ENCODE measurements at regions not wholly inside any gene's neighbourhood (a gene's known extent, or its start where the extent isn't known, plus 50 kb on each side); places are given as distances from the start of the nearest gene placed in this dataset.
"Not testable (repeated sequence)": the region's sequence is repeated elsewhere in the genome, so short reads cannot be mapped to it uniquely, and the experiment has no call there.

DNA sequence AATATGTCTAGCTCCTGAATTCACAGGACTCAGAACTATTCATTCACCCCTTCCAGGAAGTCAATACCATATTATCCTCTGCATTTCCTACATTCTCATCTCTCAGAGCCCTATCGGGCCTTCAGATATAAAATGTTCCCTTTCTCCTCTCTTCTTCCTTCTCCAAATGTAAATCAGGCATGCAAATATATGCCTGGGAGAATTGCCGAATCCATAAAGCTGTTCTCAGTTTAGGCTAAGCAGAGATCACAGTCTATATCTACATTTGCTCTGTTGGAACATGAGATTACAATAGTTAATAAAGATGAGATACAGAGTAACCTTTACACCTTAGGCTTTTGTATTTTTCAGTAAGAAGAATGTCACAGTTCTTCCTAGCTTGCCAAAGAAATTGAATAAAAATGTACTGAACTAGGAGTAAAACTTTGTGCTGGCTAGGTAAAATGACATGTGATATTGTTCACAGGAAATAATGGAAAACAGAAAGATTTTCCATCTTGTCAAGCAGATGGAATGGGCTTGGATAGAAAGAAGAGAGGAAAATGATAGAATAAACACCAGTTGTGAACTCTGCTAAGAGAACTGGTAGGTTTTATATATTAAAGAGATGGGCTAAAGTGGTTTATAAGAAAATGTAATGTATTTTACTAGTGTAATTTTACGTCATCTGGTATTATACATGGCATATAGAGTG is 161.5 kb downstream of the NRIP1 start:
- no peak for DNase-seq (ENCODE audit: low read depth in 2 of 2, low spot score in 1 of 2)

- DNase-seq (ENCODE audit: low read depth in 2 of 2, low spot score in 1 of 2), result no peak
These were observed 163.3 kb downstream of the NRIP1 start for GRCh38 chr21:14901482-14901958.

- DNase-seq (ENCODE audit: low read depth in 2 of 2, low spot score in 1 of 2), result no peak
These were observed 164.2 kb downstream of the NRIP1 start for GRCh38 chr21:14900611-14901010.

- DNase-seq (ENCODE audit: low read depth in 2 of 2, low spot score in 1 of 2), result no peak
These were observed 164.7 kb downstream of the NRIP1 start for GRCh38 chr21:14900058-14900457.

GRCh38 chr21:14895792-14896191 is 169.0 kb downstream of the NRIP1 start:
- DNase-seq (ENCODE audit: low read depth in 2 of 2, low spot score in 1 of 2), result no peak

GRCh38 chr21:14890141-14890540 is 174.7 kb downstream of the NRIP1 start:
- DNase-seq (ENCODE audit: low read depth in 2 of 2, low spot score in 1 of 2), result no peak

DNA sequence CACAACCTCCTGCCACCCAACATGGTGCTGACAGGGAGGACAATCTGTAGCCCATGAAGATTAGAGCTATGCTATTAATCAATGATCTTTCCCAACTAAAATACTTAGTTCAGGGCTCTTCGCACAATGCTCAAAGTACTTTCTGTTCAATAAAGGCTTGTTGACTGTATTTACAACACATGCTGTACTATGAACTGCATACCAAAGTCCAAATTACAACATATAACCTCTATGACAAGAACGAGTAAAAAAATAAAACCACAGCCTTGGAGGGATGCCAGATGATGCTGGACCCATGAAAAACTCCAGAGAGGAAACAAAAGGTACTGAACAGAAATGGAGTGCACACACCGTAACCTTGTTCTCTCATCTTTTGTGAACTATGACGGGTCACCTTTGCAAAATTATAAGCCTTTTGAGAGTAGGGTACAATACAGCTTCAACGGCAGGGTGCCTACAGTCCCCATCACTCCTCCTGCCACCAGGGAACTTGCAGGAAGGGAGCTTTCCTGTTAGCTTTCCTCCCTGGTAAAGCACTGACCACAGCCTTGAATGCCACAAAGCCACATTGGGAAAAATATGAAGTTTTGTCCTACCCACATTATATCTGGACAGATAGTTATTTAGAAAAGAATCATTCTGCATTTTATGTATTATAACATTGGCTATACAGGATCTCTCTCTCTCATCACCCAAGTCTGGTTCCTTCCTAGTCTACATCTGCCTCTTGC is 175.6 kb downstream of the NRIP1 start:
- DNase-seq (ENCODE audit: low read depth in 2 of 2, low spot score in 1 of 2), result no peak

GRCh38 chr21:14888202-14888601 is 176.6 kb downstream of the NRIP1 start:
- no peak for DNase-seq (ENCODE audit: low read depth in 2 of 2, low spot score in 1 of 2)

DNA sequence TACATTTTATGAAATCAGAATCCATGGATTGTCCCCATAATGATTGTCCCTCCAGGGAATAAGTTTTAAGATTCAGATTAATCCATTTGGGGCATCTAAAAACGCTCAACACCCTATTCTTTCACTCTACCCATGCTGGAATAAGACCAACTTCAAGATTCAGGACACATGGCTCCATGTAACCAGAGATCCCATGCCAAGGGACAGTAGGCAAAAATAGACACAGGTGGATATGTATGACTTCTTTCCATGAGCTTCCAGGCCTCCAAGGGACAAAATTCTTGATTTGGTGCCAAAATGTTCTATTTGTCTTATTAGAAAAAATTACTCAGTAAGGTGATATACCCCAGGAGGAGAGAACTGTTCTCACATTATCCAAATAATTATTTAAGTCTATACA is 178.8 kb downstream of the NRIP1 start:
- no peak for DNase-seq (ENCODE audit: low read depth in 2 of 2, low spot score in 1 of 2)

- no peak for DNase-seq (ENCODE audit: low read depth in 2 of 2, low spot score in 1 of 2)
These were observed 181.4 kb downstream of the NRIP1 start for GRCh38 chr21:14883351-14883750.

DNA sequence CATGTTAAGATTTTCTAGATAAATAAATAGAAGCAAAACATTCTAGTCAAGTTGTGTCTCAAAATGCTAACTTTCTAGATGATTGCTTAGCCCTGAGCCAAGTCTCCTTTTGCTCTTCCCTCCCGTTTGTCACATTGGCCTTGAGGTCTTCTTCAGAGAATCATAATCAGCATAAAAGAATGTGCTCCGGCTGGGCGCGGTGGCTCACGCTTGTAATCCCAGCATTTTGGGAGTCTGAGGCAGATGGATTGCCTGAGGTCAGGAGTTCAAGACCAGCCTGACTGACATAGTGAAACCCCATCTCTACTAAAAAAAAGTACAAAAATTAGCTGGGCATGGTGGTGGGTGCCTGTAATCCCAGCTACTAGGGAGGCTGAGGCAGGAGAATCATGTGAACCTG is 182.3 kb downstream of the NRIP1 start:
- not testable (repeated sequence) for DNase-seq (ENCODE audit: low read depth in 2 of 2, low spot score in 1 of 2)

GRCh38 chr21:14881863-14882499 is 182.8 kb downstream of the NRIP1 start:
- DNase-seq (ENCODE audit: low read depth in 2 of 2, low spot score in 1 of 2), result no peak

GRCh38 chr21:14880922-14881321 is 183.9 kb downstream of the NRIP1 start:
- no peak for DNase-seq (ENCODE audit: low read depth in 2 of 2, low spot score in 1 of 2)

GRCh38 chr21:14879458-14879857 is 185.3 kb downstream of the NRIP1 start:
- DNase-seq (ENCODE audit: low read depth in 2 of 2, low spot score in 1 of 2), result no peak

DNA sequence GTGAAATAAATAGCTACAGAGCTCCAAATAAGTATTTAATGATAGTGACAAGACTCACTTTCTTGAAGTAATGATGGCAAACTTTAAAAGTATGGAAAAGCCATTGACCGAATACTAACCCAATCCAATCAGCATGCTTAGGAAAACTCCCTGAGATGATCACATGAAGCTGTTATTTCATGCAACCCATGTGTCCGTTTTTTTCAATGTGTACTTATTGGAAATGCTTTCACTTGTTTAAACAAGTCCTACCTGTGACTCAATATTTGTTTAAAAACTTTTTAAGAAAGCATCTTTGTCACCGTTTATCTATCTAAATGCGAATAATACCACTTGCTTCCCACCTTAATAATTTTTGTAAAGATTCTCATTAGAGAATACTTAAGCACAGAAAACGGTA is 185.8 kb downstream of the NRIP1 start:
- no peak for DNase-seq (ENCODE audit: low read depth in 2 of 2, low spot score in 1 of 2)

DNA sequence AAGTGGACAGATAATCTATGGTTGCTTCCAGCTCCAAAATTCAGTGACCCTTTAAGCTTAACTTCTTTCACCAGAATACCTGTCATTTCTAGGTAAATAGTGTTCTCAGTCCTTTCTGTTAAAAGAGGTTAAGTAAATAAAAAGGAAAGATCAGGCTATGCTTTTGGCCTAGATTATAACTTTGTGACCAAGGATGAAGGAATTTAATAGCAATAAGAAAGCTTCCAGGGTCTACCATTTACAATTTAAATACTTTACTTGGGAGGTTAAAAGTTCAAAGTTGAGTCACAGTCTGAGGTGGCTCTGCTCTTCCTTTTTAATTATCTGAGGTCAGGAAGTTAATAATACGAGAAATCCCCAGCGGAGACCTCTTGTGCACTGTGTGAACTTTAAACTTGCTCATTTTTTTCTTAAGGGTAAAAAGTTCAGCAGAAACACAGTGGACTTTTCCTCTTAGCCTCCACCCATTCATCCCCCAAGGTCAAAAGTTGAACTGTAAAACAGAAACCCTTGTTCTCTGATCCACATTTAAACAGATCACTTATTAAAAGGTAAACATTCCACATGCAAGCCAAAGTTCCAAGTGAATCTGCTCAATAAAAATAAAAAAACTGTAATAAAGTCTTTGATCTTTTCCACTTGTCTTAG is 187.1 kb downstream of the NRIP1 start:
- DNase-seq (ENCODE audit: low read depth in 2 of 2, low spot score in 1 of 2), result no peak

DNA sequence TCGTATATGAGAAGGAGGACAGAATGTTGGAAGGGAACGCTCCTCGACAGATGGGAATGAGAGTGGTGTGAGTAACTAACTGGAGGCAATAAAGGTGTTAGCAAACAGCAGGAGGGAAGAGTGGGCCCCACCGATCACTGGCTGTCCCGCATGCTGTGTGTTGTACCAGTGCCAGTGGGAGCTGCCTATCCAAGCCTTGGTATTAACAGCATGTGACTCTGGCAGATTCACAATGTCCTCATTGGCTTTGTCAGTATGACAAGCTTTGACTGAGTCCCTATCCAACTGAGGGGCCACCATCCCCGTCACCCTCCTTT is 188.3 kb downstream of the NRIP1 start:
- DNase-seq (ENCODE audit: low read depth in 2 of 2, low spot score in 1 of 2), result no peak

GRCh38 chr21:14875704-14876523 is 188.9 kb downstream of the NRIP1 start:
- no peak for DNase-seq (ENCODE audit: low read depth in 2 of 2, low spot score in 1 of 2)

- no peak for DNase-seq (ENCODE audit: low read depth in 2 of 2, low spot score in 1 of 2)
These were observed 189.6 kb downstream of the NRIP1 start for GRCh38 chr21:14875186-14875585.

GRCh38 chr21:14874379-14874778 is 190.4 kb downstream of the NRIP1 start:
- DNase-seq (ENCODE audit: low read depth in 2 of 2, low spot score in 1 of 2), result no peak

DNA sequence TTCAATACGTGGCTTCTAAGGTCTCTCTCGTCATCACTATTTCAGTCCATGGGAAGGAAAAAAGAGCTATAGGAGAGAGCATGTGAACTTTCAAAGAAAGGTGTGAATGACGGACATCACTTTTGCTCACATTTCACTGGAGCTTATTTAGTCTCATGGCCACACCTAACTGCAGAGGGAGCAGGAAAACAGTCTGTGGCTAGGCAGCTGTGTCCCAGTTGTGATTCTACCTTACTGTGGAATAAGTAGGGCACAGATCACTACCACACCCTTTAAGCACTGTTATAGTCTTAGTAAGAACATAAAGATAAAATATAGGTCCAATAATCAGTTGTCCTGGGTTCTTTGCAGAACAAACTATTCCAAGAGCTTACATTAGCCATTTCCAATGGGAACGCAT is 192.9 kb downstream of the NRIP1 start:
- no peak for DNase-seq (ENCODE audit: low read depth in 2 of 2, low spot score in 1 of 2)

All from stimulated activated CD8-positive, alpha-beta memory T cell treated with anti-CD3 and anti-CD28 coated beads, Interleukin-4, amount 100 ng/mL, for 4 hours (primary cell).